ENCODE measurements at regions not wholly inside any gene's neighbourhood (a gene's known extent, or its start where the extent isn't known, plus 50 kb on each side); places are given as distances from the start of the nearest gene placed in this dataset.

GRCh38 chr4:166229799-166230198 is 356.8 kb downstream of the TLL1 start:
- H3K9me3 ChIP-seq (replicated peaks): peaks cover 9% of the 10 kb centered on the region
- TF ChIP-seq CTCF (IDR thresholded peaks at IDR 0.05; ENCODE audit: borderline replicate concordance): no peak
- no peaks in the 10 kb centered on the region for H3K36me3 ChIP-seq
- no peaks in the 10 kb centered on the region for H3K4me1 ChIP-seq
- no peak overlapping the region for H3K4me3 ChIP-seq
- H3K27me3 ChIP-seq (ENCODE audit: low read depth): no peaks in the 10 kb centered on the region
- no peak overlapping the region for H3K27ac ChIP-seq (replicated peaks)
- intact Hi-C loops (cut with micrococcal nuclease): no loop called here
- no peak for DNase-seq

GRCh38 chr4:166230841-166231240 is 357.8 kb downstream of the TLL1 start:
- intact Hi-C loops (cut with micrococcal nuclease): no loop called here
- Histone ChIP-seq H3K36me3 (no peaks in the 10 kb centered on the region), H3K27ac (replicated peaks) (no peak overlapping the region), H3K4me3 (no peak overlapping the region), H3K9me3 (replicated peaks) (peaks cover 9% of the 10 kb centered on the region), H3K27me3 (ENCODE audit: low read depth) (no peaks in the 10 kb centered on the region), H3K4me1 (no peaks in the 10 kb centered on the region)
- no peak for DNase-seq
- TF ChIP-seq CTCF (IDR thresholded peaks at IDR 0.05; ENCODE audit: borderline replicate concordance): no peak

- intact Hi-C loops (cut with micrococcal nuclease): no loop called here
- DNase-seq: no peak
- Histone ChIP-seq H3K27ac (replicated peaks) (no peak overlapping the region), H3K27me3 (ENCODE audit: low read depth) (no peaks in the 10 kb centered on the region), H3K36me3 (no peaks in the 10 kb centered on the region), H3K4me1 (no peaks in the 10 kb centered on the region), H3K4me3 (no peak overlapping the region), H3K9me3 (replicated peaks) (peaks cover 15% of the 10 kb centered on the region)
- no peak for TF ChIP-seq CTCF (IDR thresholded peaks at IDR 0.05; ENCODE audit: borderline replicate concordance)
Observed at GRCh38 chr4:166239354-166239753, 366.3 kb downstream of the TLL1 start.

GRCh38 chr4:166252487-166253402 is 379.7 kb downstream of the TLL1 start:
- H3K27me3 ChIP-seq (ENCODE audit: low read depth): no peaks in the 10 kb centered on the region
- DNase-seq: no peak
- H3K27ac ChIP-seq (replicated peaks): no peak overlapping the region
- intact Hi-C loops (cut with micrococcal nuclease): no loop called here
- H3K4me3 ChIP-seq: no peak overlapping the region
- no peaks in the 10 kb centered on the region for H3K4me1 ChIP-seq
- TF ChIP-seq CTCF (IDR thresholded peaks at IDR 0.05; ENCODE audit: borderline replicate concordance): peak; percentile 65
- H3K9me3 ChIP-seq (replicated peaks): no peaks in the 10 kb centered on the region
- no peaks in the 10 kb centered on the region for H3K36me3 ChIP-seq

- no peaks in the 10 kb centered on the region for H3K36me3 ChIP-seq
- no peak for TF ChIP-seq CTCF (IDR thresholded peaks at IDR 0.05; ENCODE audit: borderline replicate concordance)
- intact Hi-C loops (cut with micrococcal nuclease): no loop called here
- DNase-seq: no peak
- H3K4me1 ChIP-seq: no peaks in the 10 kb centered on the region
- H3K9me3 ChIP-seq (replicated peaks): no peaks in the 10 kb centered on the region
- H3K4me3 ChIP-seq: no peak overlapping the region
- H3K27ac ChIP-seq (replicated peaks): no peak overlapping the region
- H3K27me3 ChIP-seq (ENCODE audit: low read depth): no peaks in the 10 kb centered on the region
Observed at GRCh38 chr4:166257276-166257675, 384.2 kb downstream of the TLL1 start.
